OCI-LY1 (cell line): ENCODE measurements at regions not wholly inside any gene's neighbourhood (a gene's known extent, or its start where the extent isn't known, plus 50 kb on each side); places are given as distances from the start of the nearest gene placed in this dataset.

ENCODE experiments used
- H2AFZ ChIP-seq: fragments of 200-600 bp; sonication (generic), shearing (Covaris generic); 2 replicates; pipeline ENCODE4 v1.6.0; 2014; ENCODE audit warnings: antibody characterized with exemption, mild to moderate bottlenecking, low read length
- H3F3A ChIP-seq: fragments of 200-600 bp; sonication (generic), shearing (Covaris generic); 2 replicates; pipeline ENCODE4 v1.6.0; 2014; ENCODE audit warnings: mild to moderate bottlenecking, antibody characterized with exemption, low read length, moderate library complexity; ENCODE audit not compliant: insufficient read depth
- H3K27ac ChIP-seq: fragments of 200-600 bp; sonication (generic); 2 replicates; pipeline ENCODE4 v1.5.1; 2014; ENCODE audit warnings: low read length, mixed run types, mild to moderate bottlenecking, low read depth; ENCODE audit not compliant: poor library complexity, severe bottlenecking
- H3K27me3 ChIP-seq: fragments of 200-600 bp; sonication (generic); 2 replicates; pipeline ENCODE4 v1.6.0; 2014; ENCODE audit warnings: antibody characterized with exemption, mild to moderate bottlenecking, low read length, moderate library complexity; ENCODE audit not compliant: insufficient read depth
- H3K36me3 ChIP-seq: fragments of 200-600 bp; sonication (generic); 2 replicates; pipeline ENCODE4 v1.6.1; 2014; ENCODE audit warnings: mild to moderate bottlenecking, antibody characterized with exemption, low read length, moderate library complexity, mixed read lengths; ENCODE audit not compliant: insufficient read depth
- H3K4me1 ChIP-seq: fragments of 200-600 bp; sonication (generic); 2 replicates; pipeline ENCODE4 v1.5.1; 2014; ENCODE audit warnings: mild to moderate bottlenecking, low read length, moderate library complexity; ENCODE audit not compliant: insufficient read depth, severe bottlenecking
- H3K4me2 ChIP-seq: fragments of 200-600 bp; sonication (generic), shearing (Covaris generic); 2 replicates; pipeline ENCODE4 v1.6.1; 2014; ENCODE audit warnings: low read length
- H3K4me3 ChIP-seq: fragments of 200-600 bp; sonication (generic); 2 replicates; pipeline ENCODE4 v1.5.1; 2014; ENCODE audit warnings: low read length, low read depth, mild to moderate bottlenecking, mixed read lengths; ENCODE audit not compliant: poor library complexity, severe bottlenecking
- H3K79me2 ChIP-seq: fragments of 200-600 bp; shearing (Covaris generic); 2 replicates; pipeline ENCODE4 v1.6.1; 2016; ENCODE audit warnings: mixed run types, low read length, mixed read lengths; ENCODE audit not compliant: insufficient read depth
- H3K9ac ChIP-seq: fragments of 200-600 bp; sonication (generic), shearing (Covaris generic); 2 replicates; pipeline ENCODE4 v1.6.1; 2014; ENCODE audit warnings: mild to moderate bottlenecking, low read length, mixed read lengths
- H3K9me2 ChIP-seq: fragments of 200-600 bp; sonication (generic), shearing (Covaris generic); 2 replicates; pipeline ENCODE4 v1.6.1; 2014; ENCODE audit warnings: low read depth, mild to moderate bottlenecking, low read length, mixed read lengths
- H3K9me3 ChIP-seq: fragments of 200-600 bp; shearing (Covaris generic); 2 replicates; pipeline ENCODE4 v1.6.1; 2014; ENCODE audit warnings: low read length, mixed read lengths
- H4K20me1 ChIP-seq: fragments of 200-600 bp; sonication (generic), shearing (Covaris generic); 2 replicates; pipeline ENCODE4 v1.6.0; 2016; ENCODE audit warnings: mild to moderate bottlenecking, low read length; ENCODE audit not compliant: insufficient read depth
- CTCF ChIP-seq: fragments of 200-600 bp; sonication (generic), shearing (Covaris generic); IDR thresholded peaks from 2 replicates; pipeline ENCODE4 v1.5.1; 2017; ENCODE audit warnings: mild to moderate bottlenecking, antibody characterized with exemption, low read length, moderate library complexity, mixed read lengths
- EZH2 ChIP-seq: fragments of 200-600 bp; sonication (generic), shearing (Covaris generic); IDR thresholded peaks from 2 replicates; pipeline ENCODE4 v1.8.0; 2017; ENCODE audit warnings: borderline replicate concordance, mixed run types, mild to moderate bottlenecking, antibody characterized with exemption, low read length, moderate library complexity, mixed read lengths

DNA sequence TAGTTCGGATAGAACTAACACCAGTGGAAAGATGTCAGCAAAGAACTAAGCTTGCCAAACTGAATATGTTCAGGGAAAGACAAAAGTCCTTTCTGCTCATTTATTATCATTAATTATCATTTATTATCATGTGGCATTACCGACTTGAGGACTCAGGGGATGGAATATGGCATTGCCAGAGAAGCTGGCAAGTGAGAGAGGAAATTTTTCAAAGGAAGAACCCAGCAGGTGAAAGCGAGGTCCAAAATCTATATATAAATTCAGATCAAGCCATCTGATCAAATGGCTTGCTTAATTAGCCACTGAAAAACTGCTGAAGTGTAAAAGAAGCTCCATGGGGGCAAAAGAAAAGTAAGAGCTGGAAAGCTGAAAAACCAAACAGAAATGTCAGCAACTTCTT, 1049.6 kb upstream of the SEMA6A start:
- Histone ChIP-seq H2AFZ (no peak overlapping the region), H3K9ac (no peak overlapping the region), H3K4me3 (no peak overlapping the region), H4K20me1 (no peaks in the 10 kb centered on the region), H3K4me1 (no peaks in the 10 kb centered on the region), H3K79me2 (no peaks in the 10 kb centered on the region), H3K27ac (no peak overlapping the region), H3K4me2 (no peak overlapping the region), H3F3A (no peaks in the 10 kb centered on the region), H3K9me3 (no peaks in the 10 kb centered on the region), H3K9me2 (no peaks in the 10 kb centered on the region), H3K27me3 (no peaks in the 10 kb centered on the region), H3K36me3 (no peaks in the 10 kb centered on the region)
- no peak for TF ChIP-seq EZH2
- TF ChIP-seq CTCF: no peak

GRCh38 chr5:117623042-117623805, 1048.6 kb upstream of the SEMA6A start:
- Histone ChIP-seq H3K4me2 (no peak overlapping the region), H3K36me3 (no peaks in the 10 kb centered on the region)
- TF ChIP-seq EZH2 (no peak), CTCF (no peak)

GRCh38 chr5:117621921-117622320, 1047.3 kb upstream of the SEMA6A start:
- no peaks in the 10 kb centered on the region for H3K9me3 ChIP-seq
- no peak overlapping the region for H3K27ac ChIP-seq
- TF ChIP-seq CTCF (no peak), EZH2 (no peak)
- no peaks in the 10 kb centered on the region for H3K79me2 ChIP-seq
- no peak overlapping the region for H3K4me2 ChIP-seq
- H3K27me3 ChIP-seq: no peaks in the 10 kb centered on the region
- no peak overlapping the region for H3K4me3 ChIP-seq
- H3K9ac ChIP-seq: no peak overlapping the region
- H3F3A ChIP-seq: no peaks in the 10 kb centered on the region
- H3K9me2 ChIP-seq: no peaks in the 10 kb centered on the region
- H3K4me1 ChIP-seq: no peaks in the 10 kb centered on the region
- no peak overlapping the region for H2AFZ ChIP-seq
- no peaks in the 10 kb centered on the region for H3K36me3 ChIP-seq
- no peaks in the 10 kb centered on the region for H4K20me1 ChIP-seq

More at GRCh38 chr5:117623042-117623805, 1048.6 kb upstream of the SEMA6A start:
- Histone ChIP-seq H3K4me3 (no peak overlapping the region), H3K4me1 (no peaks in the 10 kb centered on the region), H3K9me3 (no peaks in the 10 kb centered on the region), H3K27ac (no peak overlapping the region), H3K9ac (no peak overlapping the region), H3K9me2 (no peaks in the 10 kb centered on the region), H3K79me2 (no peaks in the 10 kb centered on the region), H3F3A (no peaks in the 10 kb centered on the region), H2AFZ (no peak overlapping the region), H4K20me1 (no peaks in the 10 kb centered on the region), H3K27me3 (no peaks in the 10 kb centered on the region)
